RCC 7860 (cell line): ENCODE measurements at regions not wholly inside any gene's neighbourhood (a gene's known extent, or its start where the extent isn't known, plus 50 kb on each side); places are given as distances from the start of the nearest gene placed in this dataset.
A peak's percentile ranks its signal among the peaks of the same experiment; 100 is the strongest.

Experiments used
- DNase-seq: peaks from one replicate; pipeline ENCODE4 v3.0.0-alpha.2; 2015; ENCODE audit warnings: low spot score
- FAIRE-seq: peaks from 2 replicates; lab custom pipeline; 2012; peaks lifted over from hg19 to GRCh38; lab: Jason Lieb, UNC

GRCh38 chrX:95029571-95029970 lies 1355.6 kb downstream of the FAM133A start:
- FAIRE-seq (no peak), DNase-seq (no peak)

- no peak for FAIRE-seq
- DNase-seq, result no peak
Measured at GRCh38 chrX:95040104-95040503, 1366.1 kb downstream of the FAM133A start.

GRCh38 chrX:95044331-95044730 lies 1370.3 kb downstream of the FAM133A start:
- DNase-seq, result no peak

GRCh38 chrX:95055991-95056390 lies 1382.0 kb downstream of the FAM133A start:
- FAIRE-seq (no peak), DNase-seq (no peak)

More at GRCh38 chrX:95044331-95044730, 1370.3 kb downstream of the FAM133A start:
- no peak for FAIRE-seq

- FAIRE-seq, result no peak
Measured at GRCh38 chrX:95056901-95057300, 1382.9 kb downstream of the FAM133A start.

GRCh38 chrX:95057341-95057740 lies 1383.3 kb downstream of the FAM133A start:
- FAIRE-seq (peak; percentile 90), DNase-seq (peak; percentile 16)

More at GRCh38 chrX:95056901-95057300, 1382.9 kb downstream of the FAM133A start:
- peak; percentile 15 for DNase-seq

- FAIRE-seq, result peak; percentile 99
- peak; percentile 92 for DNase-seq
Measured at GRCh38 chrX:95058815-95059214, 1384.8 kb downstream of the FAM133A start.

GRCh38 chrX:95059909-95060308 lies 1385.9 kb downstream of the FAM133A start:
- DNase-seq (no peak), FAIRE-seq (no peak)

- DNase-seq (peak; percentile 40), FAIRE-seq (peak; percentile 93)
Measured at GRCh38 chrX:95063554-95063953, 1389.5 kb downstream of the FAM133A start.

GRCh38 chrX:95065151-95065550 lies 1391.1 kb downstream of the FAM133A start:
- DNase-seq (no peak), FAIRE-seq (peak; percentile 60)

- DNase-seq (no peak), FAIRE-seq (peak; percentile 76)
Measured at GRCh38 chrX:95071052-95071451, 1397.0 kb downstream of the FAM133A start.

- no peak for DNase-seq
- no peak for FAIRE-seq
Measured at GRCh38 chrX:95071621-95072020, 1397.6 kb downstream of the FAM133A start.

GRCh38 chrX:95076449-95076848 lies 1402.4 kb downstream of the FAM133A start:
- DNase-seq, result peak; percentile 36
- FAIRE-seq, result peak; percentile 62

- no peak for DNase-seq
- no peak for FAIRE-seq
Measured at GRCh38 chrX:95101851-95102390, 1427.9 kb downstream of the FAM133A start.

- FAIRE-seq (no peak), DNase-seq (no peak)
Measured at GRCh38 chrX:95117556-95117955, 1443.5 kb downstream of the FAM133A start.

GRCh38 chrX:95145848-95146490 lies 1472.0 kb downstream of the FAM133A start:
- DNase-seq (no peak), FAIRE-seq (no peak)

GRCh38 chrX:95152810-95153209 lies 1478.8 kb downstream of the FAM133A start:
- FAIRE-seq, result no peak

GRCh38 chrX:95156566-95156965 lies 1482.6 kb downstream of the FAM133A start:
- DNase-seq, result no peak

More at GRCh38 chrX:95152810-95153209, 1478.8 kb downstream of the FAM133A start:
- DNase-seq, result no peak

More at GRCh38 chrX:95156566-95156965, 1482.6 kb downstream of the FAM133A start:
- no peak for FAIRE-seq
